ENCODE measurements at regions not wholly inside any gene's neighbourhood (a gene's known extent, or its start where the extent isn't known, plus 50 kb on each side); places are given as distances from the start of the nearest gene placed in this dataset.

DNA sequence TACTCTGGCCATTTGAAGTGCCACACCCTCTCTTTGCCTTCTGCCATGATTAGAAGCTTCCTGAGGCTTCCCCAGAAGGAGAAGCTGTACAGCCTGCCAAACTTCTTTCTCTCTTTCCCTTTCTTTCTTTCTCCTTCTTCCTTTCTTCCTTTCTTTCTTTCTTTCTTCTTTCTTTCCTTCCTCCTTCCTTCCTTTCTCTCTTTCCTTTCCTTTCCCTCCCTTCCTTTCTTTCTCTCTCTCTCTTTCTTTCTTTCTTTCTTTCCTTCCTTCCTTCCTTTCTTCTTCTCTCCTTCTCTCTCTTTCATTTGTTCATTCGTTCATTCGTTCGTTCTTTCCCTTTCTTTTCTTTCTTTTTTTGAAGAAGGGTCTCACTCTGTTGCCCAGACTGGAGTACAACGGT lies 931.0 kb downstream of the TTLL7 start:
- TF ChIP-seq, protein P1, sequence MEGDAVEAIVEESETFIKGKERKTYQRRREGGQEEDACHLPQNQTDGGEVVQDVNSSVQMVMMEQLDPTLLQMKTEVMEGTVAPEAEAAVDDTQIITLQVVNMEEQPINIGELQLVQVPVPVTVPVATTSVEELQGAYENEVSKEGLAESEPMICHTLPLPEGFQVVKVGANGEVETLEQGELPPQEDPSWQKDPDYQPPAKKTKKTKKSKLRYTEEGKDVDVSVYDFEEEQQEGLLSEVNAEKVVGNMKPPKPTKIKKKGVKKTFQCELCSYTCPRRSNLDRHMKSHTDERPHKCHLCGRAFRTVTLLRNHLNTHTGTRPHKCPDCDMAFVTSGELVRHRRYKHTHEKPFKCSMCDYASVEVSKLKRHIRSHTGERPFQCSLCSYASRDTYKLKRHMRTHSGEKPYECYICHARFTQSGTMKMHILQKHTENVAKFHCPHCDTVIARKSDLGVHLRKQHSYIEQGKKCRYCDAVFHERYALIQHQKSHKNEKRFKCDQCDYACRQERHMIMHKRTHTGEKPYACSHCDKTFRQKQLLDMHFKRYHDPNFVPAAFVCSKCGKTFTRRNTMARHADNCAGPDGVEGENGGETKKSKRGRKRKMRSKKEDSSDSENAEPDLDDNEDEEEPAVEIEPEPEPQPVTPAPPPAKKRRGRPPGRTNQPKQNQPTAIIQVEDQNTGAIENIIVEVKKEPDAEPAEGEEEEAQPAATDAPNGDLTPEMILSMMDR (IDR thresholded peaks at IDR 0.05): no peak
- TF ChIP-seq EP300 (IDR thresholded peaks at IDR 0.05): no peak
- TF ChIP-seq POLR2A (IDR thresholded peaks at IDR 0.05): no peak

Data from stomach (tissue), 4 donors.